ENCODE measurements at regions not wholly inside any gene's neighbourhood (a gene's known extent, or its start where the extent isn't known, plus 50 kb on each side); places are given as distances from the start of the nearest gene placed in this dataset.

DNA sequence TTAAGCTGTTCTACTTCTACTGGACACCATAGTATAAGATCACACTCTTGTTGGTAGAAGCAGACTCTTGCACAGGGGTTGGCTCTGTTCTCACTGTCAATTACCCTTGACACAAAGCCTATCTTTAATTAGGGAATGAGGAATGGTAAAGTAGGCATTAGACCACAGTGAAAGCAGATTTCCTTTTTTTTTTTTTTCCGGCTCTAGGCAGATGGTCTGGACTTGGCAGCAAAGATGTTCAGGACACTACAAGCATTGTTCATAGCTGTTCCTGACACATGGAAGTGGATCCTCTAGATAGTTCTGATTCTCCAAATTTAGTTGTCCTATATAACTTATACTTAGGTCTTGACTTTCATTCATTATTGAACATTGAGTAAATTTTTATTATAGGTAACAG, 672.2 kb upstream of the CELF4 start:
- H3K27ac ChIP-seq: no peak overlapping the region
- no peak overlapping the region for H3K4me2 ChIP-seq
- H3K4me1 ChIP-seq (ENCODE audit: low read depth, poor library complexity, severe bottlenecking): no peaks in the 10 kb centered on the region
- H3K27me3 ChIP-seq (ENCODE audit: insufficient read depth, low read depth): no peaks in the 10 kb centered on the region
- no peak overlapping the region for H3K4me3 ChIP-seq (IDR thresholded peaks at IDR 0.05; ENCODE audit: insufficient read depth, low read depth, low read length)
- no peak overlapping the region for H3K9ac ChIP-seq
- no peaks in the 10 kb centered on the region for H4K20me1 ChIP-seq (ENCODE audit: insufficient read depth)
- TF ChIP-seq, protein P1, sequence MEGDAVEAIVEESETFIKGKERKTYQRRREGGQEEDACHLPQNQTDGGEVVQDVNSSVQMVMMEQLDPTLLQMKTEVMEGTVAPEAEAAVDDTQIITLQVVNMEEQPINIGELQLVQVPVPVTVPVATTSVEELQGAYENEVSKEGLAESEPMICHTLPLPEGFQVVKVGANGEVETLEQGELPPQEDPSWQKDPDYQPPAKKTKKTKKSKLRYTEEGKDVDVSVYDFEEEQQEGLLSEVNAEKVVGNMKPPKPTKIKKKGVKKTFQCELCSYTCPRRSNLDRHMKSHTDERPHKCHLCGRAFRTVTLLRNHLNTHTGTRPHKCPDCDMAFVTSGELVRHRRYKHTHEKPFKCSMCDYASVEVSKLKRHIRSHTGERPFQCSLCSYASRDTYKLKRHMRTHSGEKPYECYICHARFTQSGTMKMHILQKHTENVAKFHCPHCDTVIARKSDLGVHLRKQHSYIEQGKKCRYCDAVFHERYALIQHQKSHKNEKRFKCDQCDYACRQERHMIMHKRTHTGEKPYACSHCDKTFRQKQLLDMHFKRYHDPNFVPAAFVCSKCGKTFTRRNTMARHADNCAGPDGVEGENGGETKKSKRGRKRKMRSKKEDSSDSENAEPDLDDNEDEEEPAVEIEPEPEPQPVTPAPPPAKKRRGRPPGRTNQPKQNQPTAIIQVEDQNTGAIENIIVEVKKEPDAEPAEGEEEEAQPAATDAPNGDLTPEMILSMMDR (conservative IDR thresholded peaks at IDR 0.05; ENCODE audit: low read depth, low read length): no peak
- H2AFZ ChIP-seq (ENCODE audit: low read depth): no peak overlapping the region
- H3K79me2 ChIP-seq (ENCODE audit: insufficient read depth, low read depth): no peaks in the 10 kb centered on the region
- H3K36me3 ChIP-seq (ENCODE audit: insufficient read depth): no peaks in the 10 kb centered on the region

DNA sequence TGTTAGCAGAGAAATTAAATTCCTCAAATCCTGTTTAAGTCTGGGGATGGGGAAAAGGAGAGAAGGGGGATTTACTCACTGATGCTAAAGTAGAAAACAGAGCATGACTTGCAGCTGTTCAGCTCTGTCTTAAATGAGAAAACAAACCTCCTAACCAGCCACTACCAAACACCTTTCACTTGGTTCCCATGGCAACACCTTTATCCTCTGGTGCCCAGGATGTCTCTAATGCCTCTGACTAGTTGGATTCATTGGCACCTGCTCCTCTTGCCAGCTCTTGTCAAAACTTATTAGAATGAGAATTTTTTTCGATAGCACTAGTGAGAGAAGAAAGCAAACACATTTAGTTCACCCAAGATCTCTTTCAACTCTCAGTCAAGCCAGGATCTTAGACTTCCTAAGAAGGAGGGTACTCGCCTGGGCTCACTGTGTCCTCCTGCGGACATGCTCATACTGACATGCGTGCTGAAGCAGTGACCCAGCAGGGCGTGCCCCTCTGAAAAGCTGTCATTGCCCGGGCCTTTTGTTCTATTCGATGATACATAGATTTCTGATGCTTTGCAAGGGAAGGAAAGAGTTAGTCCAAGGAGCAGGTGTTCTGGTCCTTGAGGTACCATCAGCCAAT, 656.0 kb upstream of the CELF4 start:
- no peak overlapping the region for H3K9ac ChIP-seq
- H3K4me3 ChIP-seq (IDR thresholded peaks at IDR 0.05; ENCODE audit: insufficient read depth, low read depth, low read length): no peak overlapping the region
- no peaks in the 10 kb centered on the region for H4K20me1 ChIP-seq (ENCODE audit: insufficient read depth)
- no peak overlapping the region for H3K4me2 ChIP-seq
- no peaks in the 10 kb centered on the region for H3K27me3 ChIP-seq (ENCODE audit: insufficient read depth, low read depth)
- peaks cover 8% of the 10 kb centered on the region for H3K4me1 ChIP-seq (ENCODE audit: low read depth, poor library complexity, severe bottlenecking)
- TF ChIP-seq, protein P1 (conservative IDR thresholded peaks at IDR 0.05; ENCODE audit: low read depth, low read length): no peak
- no peaks in the 10 kb centered on the region for H3K79me2 ChIP-seq (ENCODE audit: insufficient read depth, low read depth)
- no peak overlapping the region for H3K27ac ChIP-seq
- H2AFZ ChIP-seq (ENCODE audit: low read depth): no peak overlapping the region
- no peaks in the 10 kb centered on the region for H3K36me3 ChIP-seq (ENCODE audit: insufficient read depth)

DNA sequence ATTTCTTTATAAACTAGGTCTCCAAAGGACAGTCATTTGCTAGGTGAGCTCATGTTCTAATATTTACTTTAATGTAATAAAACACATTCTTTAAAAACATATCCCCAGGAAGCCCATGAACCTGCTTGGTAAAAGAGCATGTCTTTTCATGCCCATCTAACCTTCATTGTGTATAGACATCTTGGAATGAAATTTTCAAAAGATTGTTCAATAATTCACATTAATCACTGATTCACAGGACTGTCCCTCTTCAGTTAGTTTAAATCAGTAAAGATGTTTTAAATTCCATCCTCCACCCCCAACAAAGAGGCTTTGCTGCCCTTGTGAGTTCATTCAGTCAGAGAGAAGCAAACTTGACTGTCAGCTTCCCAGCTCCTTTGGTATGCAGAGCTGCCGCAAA, 633.4 kb upstream of the CELF4 start:
- TF ChIP-seq, protein P1 (conservative IDR thresholded peaks at IDR 0.05; ENCODE audit: low read depth, low read length): no peak
- H3K4me2 ChIP-seq: no peak overlapping the region

DNA sequence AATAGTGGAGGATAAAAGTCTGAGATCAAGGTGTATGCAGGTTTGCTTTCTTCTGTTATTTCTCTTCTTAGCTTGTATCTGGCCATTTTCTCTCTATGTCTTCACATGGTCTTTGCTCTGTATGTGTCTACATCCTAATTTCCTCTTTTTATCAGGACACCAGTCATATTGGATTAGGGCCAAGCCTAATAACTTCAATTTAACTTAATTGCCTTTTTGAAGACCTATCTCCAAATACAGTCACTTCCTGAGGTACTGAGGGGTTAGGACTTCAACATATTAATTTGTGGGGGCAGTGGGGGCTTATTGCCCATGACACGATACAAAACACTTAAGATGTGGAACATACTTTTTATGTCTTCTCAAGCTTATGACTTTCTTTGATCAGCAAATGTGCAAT, 632.9 kb upstream of the CELF4 start:
- H2AFZ ChIP-seq (ENCODE audit: low read depth): no peak overlapping the region
- no peaks in the 10 kb centered on the region for H3K27me3 ChIP-seq (ENCODE audit: insufficient read depth, low read depth)
- H3K4me3 ChIP-seq (IDR thresholded peaks at IDR 0.05; ENCODE audit: insufficient read depth, low read depth, low read length): no peak overlapping the region
- TF ChIP-seq, protein P1 (conservative IDR thresholded peaks at IDR 0.05; ENCODE audit: low read depth, low read length): no peak
- no peak overlapping the region for H3K27ac ChIP-seq
- H3K4me2 ChIP-seq: no peak overlapping the region
- no peaks in the 10 kb centered on the region for H3K79me2 ChIP-seq (ENCODE audit: insufficient read depth, low read depth)
- no peak overlapping the region for H3K9ac ChIP-seq
- H3K36me3 ChIP-seq (ENCODE audit: insufficient read depth): no peaks in the 10 kb centered on the region
- no peaks in the 10 kb centered on the region for H4K20me1 ChIP-seq (ENCODE audit: insufficient read depth)
- no peaks in the 10 kb centered on the region for H3K4me1 ChIP-seq (ENCODE audit: low read depth, poor library complexity, severe bottlenecking)

More for the DNA sequence above, 633.4 kb upstream of the CELF4 start:
- Histone ChIP-seq H3K4me3 (IDR thresholded peaks at IDR 0.05; ENCODE audit: insufficient read depth, low read depth, low read length) (no peak overlapping the region), H2AFZ (ENCODE audit: low read depth) (no peak overlapping the region), H3K27ac (no peak overlapping the region), H3K27me3 (ENCODE audit: insufficient read depth, low read depth) (no peaks in the 10 kb centered on the region), H3K79me2 (ENCODE audit: insufficient read depth, low read depth) (no peaks in the 10 kb centered on the region), H3K9ac (no peak overlapping the region), H4K20me1 (ENCODE audit: insufficient read depth) (no peaks in the 10 kb centered on the region), H3K36me3 (ENCODE audit: insufficient read depth) (no peaks in the 10 kb centered on the region), H3K4me1 (ENCODE audit: low read depth, poor library complexity, severe bottlenecking) (no peaks in the 10 kb centered on the region)
